Hepatocyte (in vitro differentiated cells): ENCODE measurements at regions not wholly inside any gene's neighbourhood (a gene's known extent, or its start where the extent isn't known, plus 50 kb on each side); places are given as distances from the start of the nearest gene placed in this dataset.

Experiments
- DNase-seq: peaks from one replicate; pipeline ENCODE4 v3.0.0-alpha.2; 2016; ENCODE audit warnings: low spot score
- H2AFZ ChIP-seq: fragments of 200-600 bp; sonication (generic); 2 replicates; pipeline ENCODE4 v1.6.0; 2016; ENCODE audit warnings: antibody characterized with exemption, mild to moderate bottlenecking
- H3K27ac ChIP-seq: fragments of 200-600 bp; sonication (generic); 2 replicates; pipeline ENCODE4 v1.5.1; 2016; ENCODE audit warnings: mild to moderate bottlenecking
- H3K27me3 ChIP-seq: fragments of 200-600 bp; sonication (generic); 2 replicates; pipeline ENCODE4 v1.6.1; 2016
- H3K36me3 ChIP-seq: fragments of 200-600 bp; sonication (generic); replicated peaks from 2 replicates; pipeline ENCODE4 v1.5.1; 2016; ENCODE audit warnings: low read depth; ENCODE audit not compliant: insufficient read depth
- H3K4me1 ChIP-seq: fragments of 200-600 bp; sonication (generic); 2 replicates; pipeline ENCODE4 v1.5.1; 2016; ENCODE audit warnings: mild to moderate bottlenecking, moderate library complexity; ENCODE audit not compliant: insufficient read depth
- H3K4me2 ChIP-seq: fragments of 200-600 bp; sonication (generic); 2 replicates; pipeline ENCODE4 v1.6.0; 2016
- H3K4me3 ChIP-seq: fragments of 200-600 bp; sonication (generic); 2 replicates; pipeline ENCODE4 v1.5.1; 2016; ENCODE audit warnings: mild to moderate bottlenecking
- H3K79me2 ChIP-seq: fragments of 200-600 bp; sonication (generic); 2 replicates; pipeline ENCODE4 v1.6.0; 2017; ENCODE audit warnings: mild to moderate bottlenecking
- H3K9me2 ChIP-seq: fragments of 200-600 bp; sonication (generic); replicated peaks from 2 replicates; pipeline ENCODE4 v1.6.0; 2017; ENCODE audit warnings: mild to moderate bottlenecking; ENCODE audit not compliant: insufficient read depth
- H3K9me3 ChIP-seq: fragments of 200-600 bp; sonication (generic); 2 replicates; pipeline ENCODE4 v1.5.1; 2016; ENCODE audit warnings: low read depth, mild to moderate bottlenecking
- H4K20me1 ChIP-seq: fragments of 200-600 bp; sonication (generic); 2 replicates; pipeline ENCODE4 v1.6.0; 2016; ENCODE audit warnings: mild to moderate bottlenecking; ENCODE audit not compliant: insufficient read depth, poor library complexity, severe bottlenecking
- CTCF ChIP-seq: fragments of 200-600 bp; sonication (generic); IDR thresholded peaks from 2 replicates; pipeline ENCODE4 v1.5.1; 2016; ENCODE audit warnings: antibody characterized with exemption, mild to moderate bottlenecking; ENCODE audit not compliant: poor library complexity
- EZH2 ChIP-seq: fragments of 200-600 bp; sonication (generic); IDR thresholded peaks from 2 replicates; pipeline ENCODE4 v1.6.1; 2016; ENCODE audit warnings: antibody characterized with exemption, mild to moderate bottlenecking, borderline replicate concordance
- EZH2phosphoT487 ChIP-seq: fragments of 200-600 bp; sonication (generic); IDR thresholded peaks from one replicate; pipeline ENCODE4 v1.6.1; 2018; ENCODE audit warnings: antibody characterized with exemption, mild to moderate bottlenecking, low read depth, moderate library complexity; ENCODE audit not compliant: unreplicated experiment, severe bottlenecking
- WGBS: methylation state at CpG from one replicate; pipeline ENCODE4 v1.1.6; 2016; ENCODE audit warnings: low lambda C conversion rate; ENCODE audit errors: missing lambda C conversion rate; 5-methylcytosine and 5-hydroxymethylcytosine counted together

GRCh38 chr11:113574586-113574985, 99.4 kb upstream of the DRD2 start:
- peaks cover 7% of the 10 kb centered on the region for H3K4me1 ChIP-seq
- no peaks in the 10 kb centered on the region for H3K9me3 ChIP-seq
- WGBS = 97% methylated on average over 2 of the region's 2 CpGs

DNA sequence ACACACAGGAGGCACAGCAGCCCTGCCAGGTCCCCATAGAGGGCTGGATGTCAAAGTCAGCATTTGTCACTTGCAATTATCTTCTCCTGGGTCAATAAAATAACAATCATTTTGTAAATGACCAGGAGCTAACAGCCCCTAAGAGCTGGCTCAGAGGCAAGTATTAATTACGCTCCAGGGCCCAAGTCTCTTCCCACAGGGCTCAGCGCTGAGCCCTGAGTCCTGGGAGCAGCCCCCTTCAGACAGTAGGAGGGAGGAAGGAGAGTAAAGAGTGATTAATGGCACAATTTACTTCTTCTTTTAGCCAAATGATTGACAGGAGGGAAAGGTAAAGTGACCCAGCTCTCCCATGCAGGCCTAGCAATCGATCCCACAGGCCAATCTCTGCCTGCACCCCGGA, 99.0 kb upstream of the DRD2 start:
- WGBS = 77% methylated on average over 4 of the region's 4 CpGs
- no peaks in the 10 kb centered on the region for H3K79me2 ChIP-seq
- H3K9me2 ChIP-seq = no peaks in the 10 kb centered on the region
- H4K20me1 ChIP-seq = no peaks in the 10 kb centered on the region
- no peak overlapping the region for H3K4me3 ChIP-seq
- H3K36me3 ChIP-seq = no peaks in the 10 kb centered on the region
- no peaks in the 10 kb centered on the region for H3K27me3 ChIP-seq
- peaks cover 7% of the 10 kb centered on the region for H3K4me1 ChIP-seq
- no peaks in the 10 kb centered on the region for H3K9me3 ChIP-seq
- TF ChIP-seq EZH2phosphoT487 (no peak), EZH2 (no peak), CTCF (no peak)
- H3K27ac ChIP-seq = no peak overlapping the region
- no peak overlapping the region for H2AFZ ChIP-seq
- no peak overlapping the region for H3K4me2 ChIP-seq
- no peak for DNase-seq

More at GRCh38 chr11:113574586-113574985, 99.4 kb upstream of the DRD2 start:
- Histone ChIP-seq H3K27me3 (no peaks in the 10 kb centered on the region), H3K79me2 (no peaks in the 10 kb centered on the region), H4K20me1 (no peaks in the 10 kb centered on the region), H3K4me2 (no peak overlapping the region), H3K4me3 (no peak overlapping the region), H2AFZ (no peak overlapping the region), H3K27ac (no peak overlapping the region), H3K9me2 (no peaks in the 10 kb centered on the region), H3K36me3 (no peaks in the 10 kb centered on the region)
- DNase-seq = no peak
- TF ChIP-seq EZH2 = no peak
- no peak for TF ChIP-seq EZH2phosphoT487
- no peak for TF ChIP-seq CTCF

DNA sequence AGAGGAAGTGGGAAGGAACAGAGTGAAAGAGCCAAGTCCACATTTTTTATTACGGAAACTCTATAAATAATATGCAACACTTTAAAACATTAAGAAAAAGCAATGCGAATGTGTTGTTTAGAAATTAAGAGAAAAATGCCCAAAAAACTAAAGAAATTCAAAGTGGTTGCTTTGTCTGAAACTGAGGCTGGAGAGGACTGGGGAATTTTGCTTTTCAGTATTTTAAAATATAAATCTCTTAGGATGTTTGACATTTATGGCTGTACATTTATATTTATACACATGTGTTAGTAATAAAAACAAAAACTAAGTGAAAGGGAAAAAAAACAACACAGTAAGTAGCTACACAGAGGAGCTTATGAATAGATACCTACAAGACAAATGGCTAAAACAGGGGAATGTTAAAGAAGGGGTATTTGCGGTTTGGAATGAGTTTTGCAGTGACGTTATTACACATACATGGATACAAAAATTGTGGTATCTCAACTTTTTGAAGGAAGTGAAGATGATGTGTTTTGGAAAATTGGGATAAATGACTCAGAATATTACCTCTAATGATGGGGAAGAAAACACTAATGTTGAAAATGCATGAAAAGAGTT, 97.0 kb upstream of the DRD2 start:
- no peak overlapping the region for H2AFZ ChIP-seq
- H3K27ac ChIP-seq = no peak overlapping the region
- TF ChIP-seq EZH2 (no peak), CTCF (no peak)
- WGBS = 66% methylated on average over 4 of the region's 4 CpGs
- H3K4me1 ChIP-seq = peaks cover 7% of the 10 kb centered on the region
- H3K79me2 ChIP-seq = no peaks in the 10 kb centered on the region
- no peaks in the 10 kb centered on the region for H3K27me3 ChIP-seq
- DNase-seq = no peak
- H4K20me1 ChIP-seq = no peaks in the 10 kb centered on the region
- no peaks in the 10 kb centered on the region for H3K36me3 ChIP-seq
- H3K4me3 ChIP-seq = no peak overlapping the region
- H3K9me3 ChIP-seq = no peaks in the 10 kb centered on the region
- no peaks in the 10 kb centered on the region for H3K9me2 ChIP-seq
- H3K4me2 ChIP-seq = no peak overlapping the region

DNA sequence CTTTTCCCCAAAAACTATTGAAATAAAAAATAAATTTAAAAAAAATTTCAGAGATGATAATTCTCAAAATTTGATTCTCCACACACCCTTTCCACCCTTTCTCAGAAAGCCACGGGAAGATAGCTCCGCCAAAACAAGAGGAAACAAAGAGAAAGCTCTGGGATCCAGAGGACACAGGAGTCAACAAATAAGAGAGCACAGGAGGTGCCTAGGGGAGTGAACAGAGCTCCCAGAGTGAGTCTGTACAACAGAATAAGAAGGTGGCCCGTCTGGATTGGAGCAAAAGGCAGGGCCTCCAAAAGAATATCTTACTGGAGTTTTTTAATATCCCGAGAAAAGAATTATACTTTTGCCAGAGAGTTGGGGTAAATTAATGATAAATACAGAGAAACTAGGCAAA, 96.3 kb upstream of the DRD2 start:
- DNase-seq = no peak
- Histone ChIP-seq H3K36me3 (no peaks in the 10 kb centered on the region), H3K27ac (no peak overlapping the region), H2AFZ (no peak overlapping the region), H3K4me3 (no peak overlapping the region), H3K27me3 (no peaks in the 10 kb centered on the region), H3K9me3 (no peaks in the 10 kb centered on the region), H3K79me2 (no peaks in the 10 kb centered on the region), H3K9me2 (no peaks in the 10 kb centered on the region), H3K4me2 (peak overlapping the region; percentile 4), H3K4me1 (peaks cover 7% of the 10 kb centered on the region), H4K20me1 (no peaks in the 10 kb centered on the region)
- WGBS = 53% methylated on average over 4 of the region's 4 CpGs
- TF ChIP-seq CTCF = no peak
- TF ChIP-seq EZH2phosphoT487 = no peak
- no peak for TF ChIP-seq EZH2
